DMS53 treated with DMSO at 0.1 percent for 48 hours (cell line): ENCODE measurements at regions not wholly inside any gene's neighbourhood (a gene's known extent, or its start where the extent isn't known, plus 50 kb on each side); places are given as distances from the start of the nearest gene placed in this dataset.
"Not testable (repeated sequence)": the region's sequence is repeated elsewhere in the genome, so short reads cannot be mapped to it uniquely, and the experiment has no call there.

Experiments
- DNase-seq: peaks from one replicate; lab custom pipeline; 2025; ENCODE audit not compliant: unreplicated experiment; lab: John Stamatoyannopoulos, UW

DNA sequence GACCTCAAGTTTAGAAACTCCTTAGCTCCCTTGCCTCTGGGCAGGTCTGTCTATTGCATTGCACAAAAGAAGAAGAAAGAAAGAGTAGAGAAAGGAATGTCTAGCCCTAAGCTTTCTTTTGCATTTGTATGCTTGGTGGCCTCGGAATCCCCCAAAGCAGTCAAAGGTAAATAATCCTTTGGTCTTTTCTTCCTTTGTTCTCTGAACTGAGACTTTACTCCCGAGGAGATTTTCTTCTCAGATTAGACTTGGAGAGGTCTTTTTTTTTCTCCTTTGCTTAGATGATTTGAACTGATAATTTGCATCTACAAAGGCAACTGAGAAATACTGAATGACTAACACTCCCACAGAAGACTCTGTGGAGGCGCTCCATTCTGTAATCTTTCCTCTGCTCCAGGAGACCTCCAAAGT is 93.2 kb downstream of the AKR1D1 start:
- DNase-seq: no peak

GRCh38 chr7:138170298-138170697 is 94.0 kb downstream of the AKR1D1 start:
- no peak for DNase-seq

GRCh38 chr7:138170959-138171703 is 94.9 kb downstream of the AKR1D1 start:
- no peak for DNase-seq

GRCh38 chr7:138173548-138173947 is 97.3 kb downstream of the AKR1D1 start:
- no peak for DNase-seq

DNA sequence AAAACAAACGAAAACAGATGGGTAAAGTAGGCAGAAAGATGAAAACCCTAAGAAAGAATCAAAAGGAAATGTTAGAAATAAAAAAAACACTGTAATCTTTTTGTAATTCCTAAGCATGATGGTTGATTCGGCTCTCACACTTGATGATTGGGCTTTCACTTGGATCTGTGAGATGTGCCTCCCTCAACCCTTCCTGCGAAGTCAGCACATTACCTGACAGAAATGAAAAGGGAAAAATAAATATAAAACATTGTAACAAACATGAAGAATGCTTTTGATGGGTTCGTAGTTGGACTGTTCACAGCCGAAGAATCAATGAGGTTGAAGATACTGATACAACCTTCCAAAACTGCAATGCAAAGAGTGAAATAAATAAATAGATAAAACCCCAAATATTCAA is 99.8 kb downstream of the AKR1D1 start:
- no peak for DNase-seq

DNA sequence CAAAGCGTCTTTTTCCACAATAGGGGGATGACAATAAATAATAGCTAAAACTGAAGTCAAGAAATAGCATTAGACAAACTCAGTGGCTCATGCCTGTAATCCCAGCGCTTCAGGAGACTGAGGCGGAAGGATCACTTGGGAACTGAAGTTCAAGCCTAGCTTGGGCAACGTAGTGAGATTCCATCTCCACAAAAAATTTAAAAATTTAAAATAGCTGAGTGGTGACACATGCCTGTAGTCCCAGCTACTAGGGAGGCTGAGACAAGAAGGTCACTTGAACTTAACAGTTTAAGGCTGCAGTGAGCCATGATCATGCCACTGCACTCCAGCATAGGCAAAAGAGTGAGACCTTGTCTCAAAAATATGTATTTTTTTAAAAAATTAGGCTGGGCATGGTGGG is 107.9 kb downstream of the AKR1D1 start:
- no peak for DNase-seq

- no peak for DNase-seq
Measured at GRCh38 chr7:138185132-138185908, 109.1 kb downstream of the AKR1D1 start.

DNA sequence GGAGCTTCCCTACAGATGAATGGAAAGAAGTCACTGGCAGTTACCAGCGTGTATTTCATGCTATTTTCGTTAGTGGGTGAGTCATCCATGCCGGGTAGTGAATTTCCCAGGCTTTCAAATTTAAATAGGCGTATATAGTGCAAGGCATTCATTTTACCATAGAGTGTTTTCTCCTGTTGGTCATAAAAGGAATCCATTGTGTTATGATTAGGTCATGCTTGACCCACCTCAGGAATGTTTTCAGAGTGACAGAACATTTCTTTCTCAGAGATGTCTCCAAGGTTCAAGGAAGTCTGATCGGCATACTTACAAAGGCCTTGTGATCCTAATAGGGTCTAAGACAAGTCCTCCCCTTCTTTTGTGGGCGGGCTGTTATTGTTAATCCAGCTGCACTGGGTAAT is 110.7 kb downstream of the AKR1D1 start:
- DNase-seq: no peak

DNA sequence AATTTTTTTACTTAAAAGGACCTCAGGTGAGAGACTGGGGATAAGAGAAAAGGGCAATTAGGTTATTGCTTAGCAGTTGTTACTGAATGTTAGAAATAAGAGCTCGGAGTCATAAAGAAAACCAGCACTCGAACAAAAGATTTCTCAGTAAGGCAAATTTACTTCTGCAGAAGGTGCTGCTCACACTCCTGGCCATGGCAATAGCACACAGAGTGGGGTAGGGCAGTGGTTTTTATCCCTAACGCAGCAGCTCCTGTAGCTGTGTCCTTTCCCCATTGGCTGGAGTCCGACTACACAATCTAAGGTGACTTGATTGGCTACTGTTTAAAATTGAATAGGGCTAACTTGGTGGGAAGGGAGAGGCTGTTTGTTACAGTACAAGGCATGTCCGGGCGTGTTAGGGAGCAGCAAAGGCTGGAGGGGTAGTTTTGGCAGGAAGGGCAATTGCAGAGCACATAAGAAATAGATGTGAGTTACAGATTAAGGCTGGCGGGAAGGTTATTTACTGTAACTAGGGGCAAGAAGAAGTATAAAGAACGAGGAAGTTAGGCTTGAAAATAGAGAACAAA is 112.1 kb downstream of the AKR1D1 start:
- DNase-seq: no peak

DNA sequence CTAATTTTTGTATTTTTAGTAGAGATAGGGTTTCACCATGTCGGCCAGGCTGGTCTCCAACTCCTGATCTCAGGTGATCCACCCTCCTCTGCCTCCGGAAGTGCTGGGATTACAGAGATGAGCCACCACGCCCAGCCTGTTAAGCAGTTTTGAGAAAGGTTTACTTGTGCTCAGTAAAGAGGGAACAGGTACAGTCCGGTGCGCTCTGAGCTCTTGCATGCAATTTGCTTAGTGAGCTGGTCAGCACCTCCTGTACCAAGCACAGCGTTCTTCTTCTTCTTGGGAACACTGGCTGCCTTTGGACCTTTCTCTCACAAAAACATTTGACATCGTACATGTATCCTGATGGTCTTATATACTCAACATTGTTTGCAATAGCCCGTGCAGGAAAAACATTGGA is 118.3 kb downstream of the AKR1D1 start:
- DNase-seq: no peak

GRCh38 chr7:138195151-138195571 is 118.9 kb downstream of the AKR1D1 start:
- DNase-seq: peak; percentile 14

DNA sequence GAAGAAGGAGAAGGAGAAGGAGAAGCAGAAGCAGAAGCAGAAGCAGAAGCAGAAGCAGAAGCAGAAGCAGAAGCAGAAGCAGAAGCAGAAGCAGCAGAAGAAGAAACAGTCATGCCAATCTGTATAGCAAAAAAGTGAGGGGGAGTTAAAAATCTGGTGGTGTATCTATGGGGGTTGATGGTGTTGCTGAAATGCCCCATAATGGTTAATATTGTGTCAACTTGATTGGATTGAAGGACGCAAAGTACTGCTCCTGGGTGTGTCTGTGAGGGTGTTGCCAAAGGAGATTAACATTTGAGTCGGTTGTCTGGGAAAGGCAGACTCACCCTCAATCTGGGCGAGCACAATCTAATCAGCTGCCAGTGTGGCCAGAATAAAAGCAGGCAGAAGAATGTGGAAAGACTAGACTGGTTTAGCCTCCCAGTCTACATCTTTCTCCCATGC is 120.3 kb downstream of the AKR1D1 start:
- not testable (repeated sequence) for DNase-seq

- DNase-seq: no peak
Measured at GRCh38 chr7:138196971-138197896, 121.0 kb downstream of the AKR1D1 start.

- no peak for DNase-seq
Measured at GRCh38 chr7:138204285-138204981, 128.2 kb downstream of the AKR1D1 start.

- no peak for DNase-seq
Measured at GRCh38 chr7:138204982-138205298, 128.7 kb downstream of the AKR1D1 start.

DNA sequence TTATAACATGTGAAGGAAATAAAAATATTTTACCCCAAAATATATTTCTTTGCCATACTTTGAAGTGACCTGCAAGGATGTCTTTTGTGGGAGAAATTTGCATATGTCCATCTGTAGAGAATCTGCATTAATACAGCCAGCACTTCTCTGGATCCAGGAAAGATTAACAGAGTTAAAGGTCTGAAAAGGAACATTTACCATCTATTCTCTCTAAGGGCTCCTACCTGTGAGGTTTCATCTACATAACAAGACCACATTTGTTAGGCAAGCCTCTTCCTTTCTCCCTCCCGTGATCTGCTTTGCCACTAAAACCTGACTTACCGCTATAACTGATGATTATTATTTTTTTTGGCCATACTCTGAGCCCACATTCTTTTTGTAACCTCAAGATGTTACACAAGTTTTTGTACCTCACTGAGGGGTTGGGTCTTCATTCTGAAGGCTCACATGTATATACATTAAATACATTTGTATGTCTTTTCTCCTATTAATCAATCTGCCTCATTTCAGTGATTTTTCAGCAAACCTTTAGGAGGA is 129.4 kb downstream of the AKR1D1 start:
- DNase-seq: no peak

DNA sequence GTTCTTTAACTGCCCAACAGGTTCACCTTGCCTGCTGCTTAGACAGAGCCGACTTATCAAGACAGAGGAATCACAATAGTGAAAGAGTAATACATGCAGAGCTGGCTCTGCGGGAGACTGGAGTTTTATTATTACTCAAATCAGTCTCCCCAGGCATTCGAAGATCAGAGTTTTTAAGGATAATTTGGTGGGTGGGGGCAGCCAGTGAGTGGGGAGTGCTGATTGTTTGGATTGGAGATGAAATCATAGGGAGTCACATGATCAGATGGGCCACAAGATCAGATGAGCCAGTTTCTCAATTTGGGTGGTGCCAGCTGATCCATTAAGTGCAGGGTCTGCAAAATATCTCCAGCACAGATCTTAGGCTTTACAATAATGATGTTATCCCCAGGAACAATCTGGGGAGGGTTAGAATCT is 131.3 kb downstream of the AKR1D1 start:
- DNase-seq: no peak

DNA sequence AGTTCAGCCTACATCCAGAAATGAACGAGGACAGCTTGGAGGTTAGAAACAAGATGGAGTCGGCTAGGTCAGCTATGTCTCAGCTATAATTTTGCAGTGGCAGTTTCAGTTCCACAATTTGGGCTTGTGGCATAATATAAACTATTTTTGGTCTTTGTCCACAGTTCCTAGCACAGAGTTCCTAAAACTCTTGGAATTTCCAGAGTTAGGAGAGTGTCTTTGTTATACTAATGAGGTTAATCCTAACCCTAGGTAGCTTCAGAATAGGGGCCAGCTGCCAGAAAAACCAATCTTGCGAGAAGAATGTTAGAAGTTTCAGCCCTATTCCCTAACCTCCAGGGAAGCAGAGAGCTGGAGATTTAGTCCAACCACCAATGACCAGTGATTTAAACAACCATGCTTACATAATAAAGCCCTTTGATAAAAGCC is 131.9 kb downstream of the AKR1D1 start:
- no peak for DNase-seq

DNA sequence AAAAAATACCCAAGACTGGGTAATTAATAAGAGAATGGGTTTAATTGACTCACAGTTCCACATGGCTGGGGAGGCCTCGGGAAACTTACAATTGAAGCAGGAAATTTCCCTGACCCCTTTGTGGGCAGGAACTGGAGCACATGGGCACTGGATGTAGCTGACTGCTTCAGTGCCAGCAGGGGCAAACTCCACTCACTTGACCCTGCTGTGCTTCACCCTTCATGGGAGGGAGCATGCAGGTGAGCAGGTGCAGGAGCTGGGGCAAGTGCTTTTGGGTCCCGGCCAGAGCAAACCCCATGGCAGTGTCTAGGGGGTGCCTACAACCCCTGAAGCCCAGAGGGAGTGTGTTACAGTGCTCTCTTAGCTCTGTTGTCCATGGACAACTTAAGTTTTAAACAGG is 132.6 kb downstream of the AKR1D1 start:
- DNase-seq: no peak

GRCh38 chr7:138212314-138212713 is 136.1 kb downstream of the AKR1D1 start:
- peak; percentile 3 for DNase-seq
